DMS53 treated with DMSO at 0.1 percent for 48 hours (cell line): ENCODE measurements at regions not wholly inside any gene's neighbourhood (a gene's known extent, or its start where the extent isn't known, plus 50 kb on each side); places are given as distances from the start of the nearest gene placed in this dataset.
"Not testable (repeated sequence)": the region's sequence is repeated elsewhere in the genome, so short reads cannot be mapped to it uniquely, and the experiment has no call there.

Experiments
- DNase-seq: peaks from one replicate; lab custom pipeline; 2025; ENCODE audit not compliant: unreplicated experiment; lab: John Stamatoyannopoulos, UW

DNA sequence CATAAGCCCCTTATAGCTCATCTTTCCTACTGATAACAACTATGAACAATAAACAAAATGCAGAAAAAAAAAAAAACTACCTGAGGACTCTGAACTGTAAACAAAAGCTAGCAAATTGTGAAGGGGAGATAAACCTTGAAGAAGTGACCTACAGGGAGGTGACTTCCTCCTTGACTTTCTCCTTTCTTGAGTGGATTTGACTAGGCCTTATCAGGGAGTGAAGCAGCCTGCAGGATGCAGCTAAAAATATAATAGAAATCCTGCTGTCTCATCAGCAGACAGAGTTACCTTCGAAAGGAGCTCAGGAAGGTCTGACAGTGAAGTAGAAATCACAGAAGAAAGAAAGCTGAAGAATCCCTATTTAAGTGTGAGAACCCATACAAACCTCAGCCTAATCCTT is 322.0 kb upstream of the HTR1E start:
- DNase-seq, result no peak

- no peak for DNase-seq
These were observed 327.6 kb upstream of the HTR1E start for GRCh38 chr6:86609549-86610388.

DNA sequence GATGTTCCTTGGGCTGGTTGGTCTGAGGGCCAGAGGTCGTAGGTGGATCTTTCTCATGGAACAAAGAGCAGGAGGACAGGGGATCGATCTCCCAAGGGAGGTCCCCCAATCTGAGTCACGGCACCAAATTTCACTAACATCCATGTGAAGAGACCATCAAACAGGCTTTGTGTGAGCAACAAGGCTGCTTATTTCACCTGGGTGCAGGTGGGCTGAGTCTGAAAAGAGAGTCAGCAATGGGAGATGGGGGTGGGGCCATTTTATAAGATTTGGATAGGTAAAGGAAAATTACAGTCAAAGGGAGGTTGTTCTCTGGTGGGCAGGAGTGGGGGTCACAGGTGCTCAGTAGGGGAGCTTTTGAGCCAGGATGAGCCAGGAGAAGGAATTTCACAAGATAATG is 334.0 kb upstream of the HTR1E start:
- not testable (repeated sequence) for DNase-seq

DNA sequence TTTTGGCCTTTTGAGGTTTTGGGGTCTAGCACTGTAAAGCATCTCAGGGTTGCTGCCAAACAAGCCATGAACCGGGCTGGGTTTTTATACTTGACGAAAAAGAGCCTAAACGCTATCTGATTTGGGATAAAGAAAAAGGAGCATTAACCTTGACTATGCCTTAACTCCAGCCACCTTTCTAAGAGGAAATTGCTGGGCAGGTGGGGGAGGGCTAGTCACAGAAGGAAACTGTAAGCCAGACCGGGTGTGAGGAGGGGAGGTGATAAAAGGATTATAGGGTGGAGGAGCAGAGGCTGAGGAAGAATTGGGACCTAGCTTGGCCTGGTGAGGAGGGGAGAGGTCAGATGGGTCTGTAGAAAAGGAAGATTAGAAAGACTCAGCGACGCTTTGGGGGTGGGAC is 335.2 kb upstream of the HTR1E start:
- DNase-seq, result not testable (repeated sequence)

DNA sequence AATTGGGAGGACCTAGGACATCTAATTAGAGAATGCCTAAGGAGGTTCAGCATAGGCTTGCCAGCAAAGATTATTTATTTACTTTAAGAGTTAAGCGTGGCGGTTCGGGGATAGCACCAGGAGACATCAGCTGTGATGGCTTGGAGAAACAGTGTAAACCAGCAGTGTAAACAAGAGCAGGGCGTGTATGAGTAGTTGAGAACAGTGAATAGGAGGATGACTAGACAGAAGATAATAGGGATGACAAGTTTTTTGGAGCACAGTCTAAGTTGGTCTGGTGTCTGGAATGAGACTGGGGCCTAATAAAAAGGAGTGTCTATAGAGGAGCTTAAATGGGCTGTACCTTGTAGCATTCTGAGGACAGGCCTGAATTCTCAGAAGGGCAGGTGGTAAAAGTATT is 338.4 kb upstream of the HTR1E start:
- not testable (repeated sequence) for DNase-seq

- no peak for DNase-seq
These were observed 341.7 kb upstream of the HTR1E start for GRCh38 chr6:86595641-86596040.

- DNase-seq, result no peak
These were observed 351.1 kb upstream of the HTR1E start for GRCh38 chr6:86586195-86586594.

DNA sequence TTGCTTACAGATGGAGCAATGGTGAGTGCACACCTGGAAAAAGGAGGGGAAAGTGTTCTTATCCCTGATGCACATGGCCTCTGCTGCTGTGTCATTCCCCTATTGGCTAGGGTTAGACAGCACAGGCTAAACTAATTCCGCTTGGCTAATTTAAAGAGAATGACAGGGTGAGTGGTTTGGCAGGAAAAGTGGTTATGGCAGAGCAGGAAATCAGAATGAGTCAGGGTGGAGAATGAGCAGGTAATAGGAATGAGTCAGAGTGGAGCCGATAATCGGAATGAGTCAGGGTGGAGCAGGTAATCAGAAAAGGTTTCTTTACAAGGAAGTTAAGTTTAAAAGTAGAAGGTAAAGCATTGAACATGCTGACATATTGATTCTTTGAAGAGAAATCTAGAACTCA is 355.5 kb upstream of the HTR1E start:
- DNase-seq, result peak; percentile 59

DNA sequence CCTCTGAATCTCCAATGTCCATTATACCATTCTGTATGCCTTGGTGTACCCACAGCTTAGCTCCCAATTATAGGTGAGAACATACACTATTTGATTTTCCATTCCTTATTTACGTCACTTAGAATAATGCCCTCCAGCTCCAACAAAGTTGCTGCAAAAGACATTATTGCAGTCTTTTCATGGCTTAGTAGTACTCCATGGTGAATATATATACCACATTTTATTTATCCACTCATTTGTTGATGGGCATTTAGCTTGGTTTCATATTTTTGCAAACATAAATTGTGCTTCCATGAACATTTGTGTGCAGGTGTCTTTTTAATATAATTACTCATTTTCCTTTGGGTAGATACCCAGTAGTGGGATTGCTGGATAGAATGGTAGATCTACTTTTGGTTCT is 374.1 kb upstream of the HTR1E start:
- no peak for DNase-seq

- no peak for DNase-seq
These were observed 379.0 kb upstream of the HTR1E start for GRCh38 chr6:86558318-86558717.

DNA sequence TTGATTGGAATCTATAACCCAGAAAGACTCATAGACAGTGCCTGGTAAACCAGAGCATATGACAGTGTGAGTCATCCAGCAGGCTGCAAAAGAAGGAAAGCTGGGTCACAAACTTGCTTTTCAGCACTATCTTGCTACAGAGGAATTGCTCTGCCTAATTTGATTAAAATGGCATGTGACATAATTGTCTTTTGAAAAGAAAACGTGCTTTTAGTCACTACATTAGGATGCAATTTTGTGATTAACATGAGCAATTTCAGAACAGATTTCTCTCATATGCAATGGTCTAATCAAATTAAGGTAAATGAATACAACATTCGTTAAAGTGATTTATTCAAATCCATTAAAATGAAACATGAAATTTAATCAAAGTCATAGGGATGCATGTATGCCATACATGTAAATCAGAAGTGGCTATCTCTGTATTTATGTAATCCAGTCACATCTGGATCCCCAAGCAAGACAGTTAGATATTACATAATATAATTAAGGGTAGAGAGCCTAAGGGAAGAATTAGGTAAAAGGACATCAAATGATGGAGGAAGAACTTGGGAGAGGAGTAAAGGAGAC is 400.0 kb upstream of the HTR1E start:
- no peak for DNase-seq

DNA sequence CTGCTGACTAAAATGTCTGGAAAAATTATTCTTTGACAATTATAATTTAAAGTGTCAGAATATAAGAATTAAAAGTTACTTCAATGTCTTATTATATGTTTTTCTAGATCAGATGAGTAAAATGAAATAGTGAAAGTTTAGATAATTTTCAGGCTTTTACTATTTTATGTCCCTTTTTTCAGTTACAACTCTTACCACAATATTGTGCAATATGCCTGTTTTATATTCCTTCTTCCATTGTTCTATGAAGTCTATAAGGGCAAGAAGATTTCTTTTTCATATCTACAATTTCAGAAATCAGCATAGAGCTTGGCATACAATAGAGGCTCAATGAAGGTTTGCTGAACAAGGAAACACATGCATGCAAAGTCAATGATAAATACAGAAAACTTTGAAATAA is 401.2 kb upstream of the HTR1E start:
- no peak for DNase-seq

DNA sequence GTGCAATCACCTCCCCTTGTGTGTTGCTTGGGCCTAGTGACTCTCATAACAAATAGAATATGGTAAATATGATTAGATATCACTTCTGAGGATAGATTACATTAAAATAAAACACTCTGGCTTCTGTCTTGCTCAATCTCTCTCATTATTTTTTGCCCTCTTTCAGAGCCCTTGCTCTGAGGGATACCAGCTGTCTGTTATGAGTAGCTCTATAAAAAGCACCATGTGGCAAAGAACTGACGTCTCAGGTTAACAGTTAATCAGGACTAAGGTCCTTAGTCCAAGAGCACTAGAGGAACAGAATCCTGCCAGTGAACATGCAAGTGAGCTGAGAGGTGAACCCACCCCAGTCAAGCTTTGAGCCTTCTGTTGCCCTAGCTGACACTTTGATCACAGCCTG is 402.2 kb upstream of the HTR1E start:
- DNase-seq, result no peak

- no peak for DNase-seq
These were observed 407.7 kb upstream of the HTR1E start for GRCh38 chr6:86529635-86530034.

DNA sequence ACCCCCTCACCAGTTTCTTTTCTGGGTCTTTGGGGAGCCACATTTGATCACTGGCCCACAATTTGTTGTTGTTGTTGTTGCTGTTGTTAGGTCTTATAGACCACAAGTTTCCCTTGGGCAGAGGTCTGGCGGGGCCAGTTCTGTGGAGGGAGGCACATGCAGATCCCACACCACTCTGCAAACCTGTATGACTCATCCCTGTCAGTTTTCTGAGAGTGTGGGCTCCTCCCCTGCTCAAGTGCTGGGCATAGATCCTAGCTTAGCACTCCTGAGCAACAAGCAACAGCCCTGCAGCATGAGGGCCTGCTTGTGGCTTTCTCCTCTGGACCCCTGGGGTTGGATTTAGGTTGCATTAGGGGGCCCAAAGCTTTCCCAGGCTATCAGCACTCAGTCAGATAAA is 411.1 kb upstream of the HTR1E start:
- DNase-seq, result peak; percentile 22

DNA sequence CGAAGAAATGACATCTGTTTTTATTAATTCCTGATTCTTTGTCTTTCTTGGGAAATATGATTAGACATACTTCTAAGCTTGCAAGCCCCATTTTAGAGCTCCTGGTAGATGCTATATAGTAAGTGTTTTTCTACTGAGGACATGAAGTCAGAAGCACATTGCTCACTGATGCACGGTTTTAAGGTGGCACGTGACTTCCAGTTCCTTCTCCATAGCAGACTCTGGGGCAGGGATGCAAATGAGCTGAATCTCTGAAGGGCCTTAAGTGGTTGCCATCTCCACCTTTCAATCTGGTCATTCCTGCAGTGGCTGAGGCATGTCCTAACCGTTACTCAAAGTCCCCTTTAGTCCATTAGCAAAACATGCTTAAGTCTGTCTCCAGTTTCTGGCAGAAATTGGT is 421.2 kb upstream of the HTR1E start:
- DNase-seq, result no peak

- no peak for DNase-seq
These were observed 425.4 kb upstream of the HTR1E start for GRCh38 chr6:86511962-86512361.

- DNase-seq, result no peak
These were observed 429.1 kb upstream of the HTR1E start for GRCh38 chr6:86508230-86508629.

DNA sequence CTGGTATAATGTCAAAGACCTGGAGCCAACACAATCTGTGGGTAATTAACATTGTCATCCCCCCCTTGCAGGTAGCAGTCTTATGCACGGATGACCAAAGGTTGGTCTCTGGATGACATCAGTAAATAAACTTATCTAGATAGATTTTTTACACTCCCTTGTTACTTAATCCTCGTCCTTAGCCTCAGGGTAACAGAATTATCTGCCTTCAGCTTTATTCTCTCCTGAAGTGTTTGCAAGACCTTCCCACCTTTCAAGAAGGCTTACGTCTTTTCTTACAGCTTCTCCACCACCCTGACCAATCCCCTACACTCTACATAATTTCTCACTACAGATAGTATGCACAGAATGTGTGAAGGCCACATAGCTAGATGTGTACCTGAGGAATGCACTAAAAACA is 434.8 kb upstream of the HTR1E start:
- no peak for DNase-seq

DNA sequence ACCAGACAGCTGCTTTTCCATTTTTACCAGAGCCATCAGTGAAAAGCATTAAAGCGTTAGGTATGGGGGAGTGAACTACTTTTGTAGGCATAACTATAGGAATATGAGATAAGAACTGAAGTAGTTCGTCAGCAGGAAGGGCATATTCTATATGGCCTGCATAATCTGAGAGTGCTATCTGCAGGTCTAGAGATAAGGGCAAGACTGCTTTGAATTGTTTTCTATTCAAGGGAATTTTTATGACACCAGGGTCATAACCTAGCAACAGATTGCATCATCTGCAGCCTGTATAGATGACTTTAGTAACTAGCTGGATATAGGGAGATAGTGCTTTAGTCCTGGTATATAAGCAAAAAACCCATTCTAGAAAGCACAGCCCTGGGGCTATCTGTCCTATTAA is 437.3 kb upstream of the HTR1E start:
- DNase-seq, result no peak

GRCh38 chr6:86489042-86489441 is 448.3 kb upstream of the HTR1E start:
- DNase-seq, result not testable (repeated sequence)

- no peak for DNase-seq
These were observed 449.6 kb upstream of the HTR1E start for GRCh38 chr6:86487660-86488221.
